Esophagus (tissue), 2 donors: ENCODE measurements at regions not wholly inside any gene's neighbourhood (a gene's known extent, or its start where the extent isn't known, plus 50 kb on each side); places are given as distances from the start of the nearest gene placed in this dataset.

ENCODE experiments used
- H3K27ac ChIP-seq, 2 donors: one replicate each; pipeline ENCODE4 v1.5.1; 2013; ENCODE audit warnings: low read depth in 2 of 2, mild to moderate bottlenecking in 2 of 2, inconsistent platforms in 1 of 2, low read length in 1 of 2, moderate library complexity in 1 of 2
- H3K27me3 ChIP-seq, 2 donors: one replicate each; pipeline ENCODE4 v1.6.1; 2013; ENCODE audit warnings: low read length in 2 of 2, control low read depth in 1 of 2, mild to moderate bottlenecking in 1 of 2; ENCODE audit not compliant: insufficient read depth in 2 of 2, control insufficient read depth in 1 of 2
- H3K36me3 ChIP-seq, 2 donors: one replicate each; pipeline ENCODE4 v1.6.1; 2013; ENCODE audit warnings: low read length in 1 of 2; ENCODE audit not compliant: control insufficient read depth in 2 of 2, insufficient read depth in 2 of 2
- H3K4me1 ChIP-seq, 2 donors: one replicate each; pipeline ENCODE4 v1.6.1; 2013; ENCODE audit warnings: low read length in 1 of 2; ENCODE audit not compliant: control insufficient read depth in 2 of 2, insufficient read depth in 2 of 2
- H3K4me3 ChIP-seq, 2 donors: one replicate each; pipeline ENCODE4 v1.5.1; 2013; ENCODE audit warnings: low read length in 2 of 2, mild to moderate bottlenecking in 2 of 2, low read depth in 1 of 2, moderate library complexity in 1 of 2
- H3K9me3 ChIP-seq, 2 donors: one replicate each; pipeline ENCODE4 v1.6.1; 2013; ENCODE audit warnings: mild to moderate bottlenecking in 2 of 2, low read depth in 1 of 2, low read length in 1 of 2, moderate library complexity in 1 of 2; ENCODE audit not compliant: control insufficient read depth in 2 of 2, insufficient read depth in 1 of 2
- WGBS, 2 donors: extraction: QIAGEN DNeasy Blood & Tissue Kit; methylation state at CpG; one replicate each; pipeline ENCODE4 v1.1.7; 2013; 5-methylcytosine and 5-hydroxymethylcytosine counted together
- donor health status: healthy with polysubstance abuse.
- donor health status: Bipolar disorder and iron deficiency.

- Histone ChIP-seq H3K27me3 (no peaks in the 10 kb centered on the region), H3K9me3 (no peaks in the 10 kb centered on the region), H3K4me1 (no peaks in the 10 kb centered on the region), H3K27ac (no peak overlapping the region), H3K4me3 (no peak overlapping the region), H3K36me3 (no peaks in the 10 kb centered on the region)
Observed at GRCh38 chr13:74825938-74826246, 656.1 kb downstream of the TBC1D4 start.

- H3K4me1 ChIP-seq, result no peaks in the 10 kb centered on the region
- H3K27ac ChIP-seq, result no peak overlapping the region
- no peaks in the 10 kb centered on the region for H3K9me3 ChIP-seq
- H3K4me3 ChIP-seq, result no peak overlapping the region
- 79% methylated on average over 2 of the region's 2 CpGs for WGBS, 2 donors
- no peaks in the 10 kb centered on the region for H3K27me3 ChIP-seq
- no peaks in the 10 kb centered on the region for H3K36me3 ChIP-seq
Observed at GRCh38 chr13:74825152-74825937, 656.6 kb downstream of the TBC1D4 start.

GRCh38 chr13:74820809-74821208 lies 661.2 kb downstream of the TBC1D4 start:
- Histone ChIP-seq H3K4me3 (no peak overlapping the region), H3K27me3 (no peaks in the 10 kb centered on the region), H3K4me1 (no peaks in the 10 kb centered on the region), H3K27ac (no peak overlapping the region), H3K36me3 (no peaks in the 10 kb centered on the region), H3K9me3 (no peaks in the 10 kb centered on the region)
- 56 to 71% methylated on average over 3 of the region's 3 CpGs for WGBS, 2 donors

- Histone ChIP-seq H3K27me3 (no peaks in the 10 kb centered on the region), H3K4me1 (no peaks in the 10 kb centered on the region), H3K36me3 (no peaks in the 10 kb centered on the region), H3K27ac (no peak overlapping the region), H3K9me3 (no peaks in the 10 kb centered on the region), H3K4me3 (no peak overlapping the region)
- WGBS, 2 donors, result 52 to 55% methylated on average over 2 of the region's 2 CpGs
Observed at GRCh38 chr13:74819549-74819948, 662.4 kb downstream of the TBC1D4 start.

- H3K4me3 ChIP-seq, result no peak overlapping the region
- H3K36me3 ChIP-seq, result no peaks in the 10 kb centered on the region
- H3K27ac ChIP-seq, result no peak overlapping the region
- H3K9me3 ChIP-seq, result no peaks in the 10 kb centered on the region
- H3K27me3 ChIP-seq, result no peaks in the 10 kb centered on the region
- 76% methylated on average over 1 of the region's 1 CpG for WGBS, 2 donors
- H3K4me1 ChIP-seq, result no peaks in the 10 kb centered on the region
Observed at GRCh38 chr13:74816737-74817136, 665.2 kb downstream of the TBC1D4 start.

GRCh38 chr13:74796157-74796556 lies 662.0 kb upstream of the KLF12 start:
- WGBS, 2 donors, result 60 to 71% methylated on average over 2 of the region's 2 CpGs
- Histone ChIP-seq H3K4me1 (no peaks in the 10 kb centered on the region), H3K9me3 (no peaks in the 10 kb centered on the region), H3K27me3 (no peaks in the 10 kb centered on the region), H3K27ac (no peak overlapping the region), H3K4me3 (no peak overlapping the region), H3K36me3 (no peaks in the 10 kb centered on the region)

GRCh38 chr13:74795526-74795925 lies 661.3 kb upstream of the KLF12 start:
- Histone ChIP-seq H3K36me3 (no peaks in the 10 kb centered on the region), H3K4me3 (no peak overlapping the region), H3K27me3 (no peaks in the 10 kb centered on the region), H3K9me3 (no peaks in the 10 kb centered on the region), H3K27ac (no peak overlapping the region), H3K4me1 (no peaks in the 10 kb centered on the region)

- 81 to 83% methylated on average over 3 of the region's 3 CpGs for WGBS, 2 donors
- H3K4me1 ChIP-seq, result no peaks in the 10 kb centered on the region
Observed at GRCh38 chr13:74794582-74794981, 660.4 kb upstream of the KLF12 start.

GRCh38 chr13:74794147-74794546 lies 659.9 kb upstream of the KLF12 start:
- Histone ChIP-seq H3K27ac (no peak overlapping the region), H3K4me1 (no peaks in the 10 kb centered on the region), H3K9me3 (no peaks in the 10 kb centered on the region), H3K4me3 (no peak overlapping the region), H3K27me3 (no peaks in the 10 kb centered on the region), H3K36me3 (no peaks in the 10 kb centered on the region)
- 90 to 94% methylated on average over 5 of the region's 5 CpGs for WGBS, 2 donors

More at GRCh38 chr13:74794582-74794981, 660.4 kb upstream of the KLF12 start:
- Histone ChIP-seq H3K27me3 (no peaks in the 10 kb centered on the region), H3K27ac (no peak overlapping the region), H3K36me3 (no peaks in the 10 kb centered on the region), H3K9me3 (no peaks in the 10 kb centered on the region), H3K4me3 (no peak overlapping the region)

GRCh38 chr13:74784959-74785358 lies 650.8 kb upstream of the KLF12 start:
- WGBS, 2 donors, result 71 to 75% methylated on average over 3 of the region's 3 CpGs
- H3K9me3 ChIP-seq, result no peaks in the 10 kb centered on the region

More at GRCh38 chr13:74784959-74785358, 650.8 kb upstream of the KLF12 start:
- Histone ChIP-seq H3K4me1 (no peaks in the 10 kb centered on the region), H3K27me3 (no peaks in the 10 kb centered on the region), H3K27ac (no peak overlapping the region), H3K4me3 (no peak overlapping the region), H3K36me3 (no peaks in the 10 kb centered on the region)
